Central memory CD8-positive, alpha-beta T cell (primary cell): ENCODE measurements at regions not wholly inside any gene's neighbourhood (a gene's known extent, or its start where the extent isn't known, plus 50 kb on each side); places are given as distances from the start of the nearest gene placed in this dataset.

Experiments
- ATAC-seq: fragments of 150-1000 bp; cut with Tn5 transposase; replicated peaks from 2 replicates; pipeline ENCODE4 v1.10.0; 2022; ENCODE audit warnings: mild to moderate bottlenecking, moderate FRiP score, moderate number of reproducible peaks; ENCODE audit not compliant: poor library complexity, severe bottlenecking; ENCODE audit errors: extremely low read depth
- DNase-seq, 2 donors: peaks; one replicate each; pipeline ENCODE4 v3.0.0; 2021; ENCODE audit warnings: low spot score in 2 of 2
- H3K27ac Mint-ChIP-seq: one replicate; pipeline ENCODE4 v1.8.0; 2022; ENCODE audit warnings: low read depth, mild to moderate bottlenecking, moderate library complexity, mixed read lengths
- H3K27me3 Mint-ChIP-seq: one replicate; pipeline ENCODE4 v1.8.0; 2022; ENCODE audit warnings: mixed read lengths
- H3K36me3 Mint-ChIP-seq: one replicate; pipeline ENCODE4 v1.8.0; 2022; ENCODE audit warnings: mild to moderate bottlenecking, moderate library complexity, mixed read lengths; ENCODE audit not compliant: insufficient read depth
- H3K4me1 Mint-ChIP-seq: one replicate; pipeline ENCODE4 v1.8.0; 2022; ENCODE audit warnings: mixed read lengths
- H3K4me3 Mint-ChIP-seq: one replicate; pipeline ENCODE4 v1.8.0; 2022; ENCODE audit warnings: mild to moderate bottlenecking, moderate library complexity, mixed read lengths
- H3K9me3 Mint-ChIP-seq: one replicate; pipeline ENCODE4 v1.8.0; 2022; ENCODE audit warnings: mixed read lengths

DNA sequence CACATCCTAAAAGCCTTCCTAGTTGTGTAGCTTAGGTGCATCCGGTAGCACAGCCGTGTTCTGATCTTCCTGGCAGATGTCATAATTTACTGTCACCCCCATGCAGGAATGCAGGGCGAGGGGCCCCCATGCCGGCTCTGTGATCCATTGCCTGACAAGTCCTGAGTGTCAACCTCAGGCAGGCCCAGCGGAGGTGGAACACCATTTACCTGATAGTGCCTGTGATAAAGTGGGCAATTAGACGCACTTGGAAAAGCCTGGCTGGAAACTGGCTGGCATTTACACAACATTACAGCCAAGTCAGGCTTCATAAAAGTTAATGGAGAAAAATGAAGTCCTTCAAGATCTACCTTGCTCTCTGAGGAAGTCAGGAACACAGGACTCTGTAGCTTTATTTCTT lies 521.4 kb upstream of the JAG1 start:
- Mint-ChIP-seq H3K27me3 (no peaks in the 10 kb centered on the region), H3K4me3 (no peak overlapping the region), H3K27ac (no peak overlapping the region), H3K9me3 (peaks cover 19% of the 10 kb centered on the region), H3K4me1 (no peaks in the 10 kb centered on the region), H3K36me3 (no peaks in the 10 kb centered on the region)
- no peak for DNase-seq
- no peak for ATAC-seq

DNA sequence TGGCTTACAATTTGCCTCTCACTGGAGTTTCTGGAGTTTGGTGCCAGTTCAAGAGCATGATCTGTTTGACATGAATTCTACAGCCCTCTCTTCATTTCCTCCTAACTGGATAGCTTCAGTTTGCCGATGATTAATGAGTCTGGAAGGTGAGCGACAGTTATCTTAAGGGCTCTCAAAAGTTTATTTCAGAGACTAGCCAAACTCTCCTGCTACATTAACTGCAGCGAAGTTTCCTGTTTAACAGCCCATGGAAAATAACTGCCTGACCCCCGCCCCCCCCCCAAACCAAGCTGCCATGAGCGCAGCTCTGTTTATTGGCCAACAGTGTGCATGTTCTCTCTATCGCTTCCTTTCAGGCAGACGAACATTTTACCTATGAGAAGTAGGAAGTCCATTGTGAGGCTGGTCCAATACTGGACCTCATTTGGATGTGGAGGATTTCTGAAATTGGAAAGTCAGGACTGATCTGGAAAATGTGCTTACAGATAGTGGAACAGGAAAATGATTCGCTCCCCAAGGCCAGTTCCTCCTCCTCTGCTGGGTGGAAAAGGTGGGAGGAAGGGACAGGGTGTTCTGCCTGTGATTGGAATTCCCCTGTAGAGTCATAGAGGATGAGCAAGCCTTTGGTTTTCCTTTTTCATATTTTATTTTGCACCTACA lies 522.2 kb upstream of the JAG1 start:
- no peak overlapping the region for H3K4me3 Mint-ChIP-seq
- no peak for DNase-seq
- peaks cover 19% of the 10 kb centered on the region for H3K9me3 Mint-ChIP-seq
- no peak for ATAC-seq
- peaks cover 2% of the 10 kb centered on the region for H3K36me3 Mint-ChIP-seq
- no peaks in the 10 kb centered on the region for H3K27me3 Mint-ChIP-seq
- no peak overlapping the region for H3K27ac Mint-ChIP-seq
- no peaks in the 10 kb centered on the region for H3K4me1 Mint-ChIP-seq

DNA sequence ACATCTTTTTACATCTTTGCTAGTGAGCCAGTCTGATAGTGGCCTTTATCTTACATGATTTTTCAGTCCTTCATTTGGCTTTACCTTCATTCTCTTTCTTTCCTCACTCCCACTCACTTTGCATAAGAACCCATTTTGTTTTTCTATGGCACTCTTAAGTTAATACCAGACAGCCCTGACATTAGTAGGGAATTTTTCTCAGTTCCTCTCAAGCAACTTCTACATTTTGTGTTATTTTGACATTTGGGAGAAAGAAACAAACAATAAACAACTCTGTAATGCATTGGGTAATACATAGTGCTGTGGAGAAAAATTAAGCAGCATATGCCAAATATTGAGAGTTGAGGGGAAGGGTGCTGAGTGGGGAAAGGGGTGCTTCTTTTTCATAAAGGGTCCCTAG lies 524.1 kb upstream of the JAG1 start:
- Mint-ChIP-seq H3K27ac (no peak overlapping the region), H3K27me3 (no peaks in the 10 kb centered on the region), H3K4me1 (no peaks in the 10 kb centered on the region), H3K9me3 (peaks cover 15% of the 10 kb centered on the region), H3K36me3 (peaks cover 2% of the 10 kb centered on the region), H3K4me3 (no peak overlapping the region)
- no peak for DNase-seq
- no peak for ATAC-seq

DNA sequence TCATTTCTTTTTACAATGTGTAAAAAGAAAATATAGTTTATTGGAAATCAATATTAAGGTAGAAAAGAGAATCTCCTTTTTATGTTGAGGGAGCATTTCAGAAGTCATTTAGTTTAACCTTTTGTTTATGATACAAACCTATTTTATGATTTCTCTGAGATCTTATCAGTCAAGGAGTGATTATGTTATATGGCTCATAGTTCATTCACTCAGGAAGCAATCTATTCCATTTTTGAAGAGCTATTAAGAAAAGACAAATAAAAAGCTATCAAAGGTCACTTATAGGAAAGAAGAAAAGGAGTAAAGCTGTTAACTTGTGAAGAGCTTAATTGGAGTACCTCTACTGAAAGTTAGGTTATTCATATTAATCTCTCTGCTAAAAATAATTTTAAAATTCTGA lies 526.6 kb upstream of the JAG1 start:
- DNase-seq (no peak), ATAC-seq (no peak)
- Mint-ChIP-seq H3K27me3 (no peaks in the 10 kb centered on the region), H3K27ac (no peak overlapping the region), H3K4me1 (peaks cover 5% of the 10 kb centered on the region), H3K9me3 (peaks cover 14% of the 10 kb centered on the region), H3K36me3 (peaks cover 4% of the 10 kb centered on the region), H3K4me3 (no peak overlapping the region)

DNA sequence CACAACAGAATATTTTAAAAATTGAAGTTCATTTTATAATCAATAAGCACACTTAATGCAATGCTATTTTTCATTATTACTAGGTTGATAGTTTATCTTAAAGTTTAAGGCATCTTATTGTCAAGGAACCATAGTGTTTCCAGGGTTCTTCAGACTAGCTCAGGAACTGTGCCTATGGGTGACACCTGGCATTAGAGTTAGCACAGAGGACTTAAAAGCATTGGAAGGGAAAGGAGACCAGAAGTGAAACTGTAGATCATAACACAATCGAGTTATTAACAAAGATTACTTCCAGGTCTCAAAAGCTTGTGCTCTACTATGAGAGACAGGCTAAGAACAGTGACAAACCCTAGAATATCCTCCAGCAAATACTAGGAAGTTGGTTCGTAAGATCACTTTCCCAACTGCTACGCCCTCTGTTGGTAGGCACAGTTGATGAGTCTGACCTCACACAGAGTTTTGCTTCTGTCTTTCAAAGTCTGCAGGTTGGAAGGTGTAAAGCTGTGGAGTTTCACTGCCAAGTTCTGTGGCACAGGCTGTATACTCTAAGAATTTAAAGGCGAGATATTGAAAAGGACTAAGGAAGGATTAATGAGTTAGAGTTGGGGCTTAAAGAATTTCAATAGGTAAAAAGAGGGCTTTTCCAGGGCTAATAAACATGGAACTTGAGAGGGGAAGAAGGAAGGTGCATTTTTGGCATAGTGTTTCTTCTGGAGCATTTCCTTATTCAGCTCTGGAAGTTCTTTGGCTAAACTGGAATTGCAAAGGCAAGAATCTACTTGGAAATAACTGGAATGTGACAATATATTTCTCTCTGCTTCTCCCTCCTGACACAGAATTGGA lies 531.3 kb upstream of the JAG1 start:
- no peak for ATAC-seq
- Mint-ChIP-seq H3K9me3 (no peaks in the 10 kb centered on the region), H3K4me3 (no peak overlapping the region), H3K27me3 (peaks cover 4% of the 10 kb centered on the region), H3K4me1 (peaks cover 5% of the 10 kb centered on the region), H3K36me3 (peaks cover 4% of the 10 kb centered on the region), H3K27ac (no peak overlapping the region)
- DNase-seq: no peak

DNA sequence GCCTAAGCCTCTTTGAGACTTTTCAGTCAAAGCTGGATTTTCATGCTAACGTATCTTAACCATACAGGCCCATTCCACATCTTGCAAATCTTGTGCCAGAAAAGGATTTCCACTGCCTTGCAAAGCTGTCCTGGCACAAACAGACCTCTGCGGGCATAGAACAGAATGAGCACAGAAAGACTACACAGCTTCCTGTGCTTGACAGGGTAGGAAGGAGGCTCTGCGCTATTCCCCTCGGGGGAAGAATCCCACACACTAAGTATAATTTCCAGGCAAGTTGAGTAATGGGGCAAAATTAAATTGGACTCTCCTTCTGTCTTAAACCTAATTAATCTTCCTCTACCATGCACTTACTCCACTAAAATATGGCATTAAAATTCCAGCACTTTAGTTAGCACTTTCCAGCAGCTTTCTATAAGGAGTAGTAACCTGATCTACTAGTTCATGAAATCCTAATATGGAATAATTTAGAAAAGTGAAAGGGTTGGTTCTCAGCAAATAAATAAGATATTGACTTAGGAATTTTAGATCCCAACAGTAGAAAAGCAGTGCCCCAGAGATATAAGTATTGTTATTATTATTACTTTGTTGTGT lies 532.1 kb upstream of the JAG1 start:
- no peaks in the 10 kb centered on the region for H3K9me3 Mint-ChIP-seq
- H3K27ac Mint-ChIP-seq: no peak overlapping the region
- ATAC-seq (no peak), DNase-seq (no peak)
- H3K4me1 Mint-ChIP-seq: peaks cover 5% of the 10 kb centered on the region
- H3K27me3 Mint-ChIP-seq: peaks cover 9% of the 10 kb centered on the region
- peaks cover 2% of the 10 kb centered on the region for H3K36me3 Mint-ChIP-seq
- no peak overlapping the region for H3K4me3 Mint-ChIP-seq

DNA sequence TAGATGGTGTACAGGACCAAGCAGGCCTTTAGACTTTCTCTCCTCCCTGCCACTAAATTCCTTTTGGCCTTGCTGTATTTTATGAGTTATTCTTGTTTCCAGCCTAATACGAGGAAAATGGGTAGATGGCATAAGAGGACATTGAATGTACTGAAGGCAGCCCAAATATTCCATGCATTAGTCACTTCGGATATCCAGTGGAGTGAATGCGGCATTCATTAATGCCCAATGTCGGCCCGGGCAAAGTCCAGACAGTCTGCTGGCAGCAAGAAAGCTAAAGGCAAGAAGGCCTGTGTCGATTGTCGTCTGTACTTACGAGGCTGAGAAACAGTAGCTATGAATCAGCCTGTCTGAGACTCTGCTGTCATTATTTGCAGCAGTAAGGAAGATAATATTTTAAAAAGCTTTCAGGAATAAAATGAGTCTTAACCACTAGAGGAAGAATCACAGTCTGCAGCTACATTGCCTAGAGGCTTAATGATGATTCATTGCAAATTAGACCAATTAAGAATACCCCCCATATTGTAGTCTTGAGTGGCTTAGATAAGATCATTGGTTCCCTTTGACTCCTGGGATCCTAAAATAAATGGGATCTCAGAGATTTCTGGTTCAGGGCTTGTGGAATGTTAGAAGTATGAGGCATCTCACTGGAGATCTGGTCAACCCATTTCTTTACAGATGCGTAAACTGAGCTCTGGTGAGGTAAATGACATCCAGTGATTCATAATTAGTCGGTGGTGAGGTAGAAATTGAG lies 534.1 kb upstream of the JAG1 start:
- Mint-ChIP-seq H3K27me3 (peaks cover 9% of the 10 kb centered on the region), H3K4me1 (peaks cover 5% of the 10 kb centered on the region), H3K36me3 (peaks cover 2% of the 10 kb centered on the region), H3K27ac (no peak overlapping the region), H3K9me3 (no peaks in the 10 kb centered on the region), H3K4me3 (no peak overlapping the region)
- DNase-seq: no peak
- no peak for ATAC-seq

DNA sequence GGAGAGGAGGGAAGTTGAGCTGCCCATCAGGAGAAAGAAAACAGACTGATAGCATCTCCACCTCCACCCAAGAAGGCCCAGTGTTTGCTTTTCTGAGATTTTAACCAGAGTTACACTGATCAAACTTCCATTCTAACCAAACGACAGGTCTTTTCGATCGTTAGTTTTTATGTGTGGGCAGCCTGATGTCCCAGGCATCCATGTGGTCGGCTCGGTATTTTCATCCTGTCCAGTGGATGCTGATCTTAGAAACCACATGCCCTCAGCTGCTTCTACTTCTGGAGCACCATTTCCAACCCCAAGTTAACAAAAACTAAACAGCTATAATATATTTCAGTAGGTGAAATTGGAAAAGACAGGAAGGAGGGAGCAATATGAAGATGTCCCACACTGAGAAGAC lies 536.8 kb upstream of the JAG1 start:
- Mint-ChIP-seq H3K36me3 (no peaks in the 10 kb centered on the region), H3K4me1 (no peaks in the 10 kb centered on the region), H3K9me3 (no peaks in the 10 kb centered on the region)

DNA sequence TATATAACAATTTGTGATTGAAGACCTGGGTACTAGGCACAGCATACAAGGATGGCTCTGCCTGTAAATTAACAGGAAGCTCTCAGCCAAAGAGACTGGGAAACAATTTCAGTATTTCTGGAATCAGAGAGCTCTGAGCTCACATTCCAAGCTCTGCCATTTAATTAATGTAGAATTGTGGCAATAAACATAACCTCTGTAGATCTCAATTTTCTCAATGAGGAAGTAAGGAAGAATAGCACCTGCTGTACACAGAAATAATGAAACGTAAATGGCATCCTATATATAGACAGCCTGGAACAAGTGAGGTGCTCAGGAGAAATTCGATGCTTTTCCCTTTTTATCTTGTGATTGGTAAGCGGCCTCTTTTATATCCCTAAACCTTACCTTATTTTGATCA lies 538.5 kb upstream of the JAG1 start:
- H3K36me3 Mint-ChIP-seq: no peaks in the 10 kb centered on the region
- no peak overlapping the region for H3K27ac Mint-ChIP-seq
- DNase-seq (no peak), ATAC-seq (no peak)
- no peaks in the 10 kb centered on the region for H3K9me3 Mint-ChIP-seq
- peaks cover 9% of the 10 kb centered on the region for H3K27me3 Mint-ChIP-seq
- no peak overlapping the region for H3K4me3 Mint-ChIP-seq
- H3K4me1 Mint-ChIP-seq: no peaks in the 10 kb centered on the region

More for the DNA sequence above, 536.8 kb upstream of the JAG1 start:
- no peak overlapping the region for H3K4me3 Mint-ChIP-seq
- no peak for DNase-seq
- no peak overlapping the region for H3K27ac Mint-ChIP-seq
- ATAC-seq: no peak
- H3K27me3 Mint-ChIP-seq: peaks cover 9% of the 10 kb centered on the region

DNA sequence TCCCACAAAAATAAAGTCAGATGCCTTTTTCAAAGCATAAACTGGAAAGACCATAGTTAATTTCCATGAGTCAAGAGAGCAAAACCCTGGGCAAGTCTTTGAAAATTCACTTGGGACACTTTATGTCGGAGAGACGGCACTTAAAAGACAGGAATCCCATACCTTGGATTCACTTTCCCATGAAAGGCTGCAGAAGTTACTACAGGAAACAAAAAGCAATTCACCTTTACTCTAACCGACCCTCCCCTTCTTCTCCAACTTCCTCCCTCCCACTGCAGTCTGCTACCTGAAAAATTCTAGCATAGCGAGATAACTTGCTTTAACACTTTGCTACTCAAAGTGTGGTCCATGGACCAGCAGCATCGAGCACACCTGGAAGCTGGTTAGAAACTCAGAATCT lies 539.1 kb upstream of the JAG1 start:
- Mint-ChIP-seq H3K27ac (no peak overlapping the region), H3K27me3 (peaks cover 9% of the 10 kb centered on the region), H3K4me1 (no peaks in the 10 kb centered on the region), H3K9me3 (no peaks in the 10 kb centered on the region), H3K36me3 (no peaks in the 10 kb centered on the region), H3K4me3 (no peak overlapping the region)
- DNase-seq (no peak), ATAC-seq (no peak)

DNA sequence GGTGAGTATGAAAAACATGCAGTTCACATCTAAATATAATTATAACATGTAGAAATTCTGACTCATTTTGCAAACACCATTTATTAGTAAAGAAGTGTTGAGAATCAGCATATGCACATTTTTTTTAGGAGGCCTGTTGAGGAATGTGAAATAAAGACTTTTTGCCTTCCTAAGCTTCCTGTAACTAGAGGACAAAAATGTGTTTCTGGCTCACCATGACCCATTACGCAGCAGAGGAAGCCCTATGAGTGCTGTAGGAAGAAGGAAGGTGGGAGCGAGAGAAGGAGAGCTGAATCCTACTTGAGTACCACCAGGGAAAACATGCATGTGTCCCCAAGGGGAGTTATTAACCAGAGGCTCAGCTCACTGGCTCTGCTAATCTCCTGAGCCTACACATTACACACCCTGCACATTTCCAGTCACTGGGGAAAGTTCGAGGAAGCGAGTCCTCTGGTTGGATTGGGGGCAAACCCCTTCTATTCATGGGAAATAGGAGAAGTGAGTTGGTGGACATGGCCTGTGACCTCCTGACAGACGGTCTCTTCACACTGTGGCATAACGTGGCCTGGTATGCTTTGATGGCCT lies 540.5 kb upstream of the JAG1 start:
- Mint-ChIP-seq H3K27ac (no peak overlapping the region), H3K27me3 (peaks cover 9% of the 10 kb centered on the region), H3K4me1 (no peaks in the 10 kb centered on the region), H3K9me3 (no peaks in the 10 kb centered on the region), H3K4me3 (no peak overlapping the region), H3K36me3 (no peaks in the 10 kb centered on the region)
- DNase-seq: no peak
- ATAC-seq: no peak
